ENCODE measurements at regions not wholly inside any gene's neighbourhood (a gene's known extent, or its start where the extent isn't known, plus 50 kb on each side); places are given as distances from the start of the nearest gene placed in this dataset.

DNA sequence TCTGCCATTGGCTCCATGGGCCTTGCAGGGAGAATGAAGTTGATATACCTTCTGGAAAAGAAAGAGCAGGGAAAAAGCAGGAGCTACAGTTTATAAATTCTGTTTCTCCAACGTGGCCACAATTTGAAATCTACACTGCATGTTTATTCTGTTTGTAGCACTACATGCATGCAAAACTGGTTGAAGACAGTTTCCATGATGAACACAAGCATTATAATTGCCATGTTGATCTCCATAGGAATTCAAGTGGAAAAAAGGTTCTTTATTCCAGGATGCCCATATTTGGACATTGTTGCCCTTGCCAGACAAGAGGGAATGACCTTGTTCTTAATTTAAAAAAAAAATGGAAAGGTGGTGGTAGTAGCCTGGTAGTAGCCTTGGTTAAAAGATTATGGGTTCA is 69.2 kb upstream of the PALM2AKAP2 start:
- H3K23ac ChIP-seq (ENCODE audit: low read depth, low read length) = no peak overlapping the region
- no CpG with 5 or more reads among the region's 1 CpG for WGBS, 2 experiments (ENCODE audit: extremely low coverage in 2 of 2, insufficient read length in 1 of 2)
- no peak for TF ChIP-seq RAD21 (IDR thresholded peaks at IDR 0.05; ENCODE audit: low read length)
- TF ChIP-seq RFX5 (IDR thresholded peaks at IDR 0.05; ENCODE audit: low read depth, low read length) = no peak
- H2AK9ac ChIP-seq (replicated peaks; ENCODE audit: low read depth, low read length, poor library complexity) = no peak overlapping the region
- H3K4me2 ChIP-seq (ENCODE audit: low read depth, low read length) = no peak overlapping the region
- H3K4me3 ChIP-seq (ENCODE audit: insufficient read depth, low read depth, low read length) = no peak overlapping the region
- H3K27me3 ChIP-seq (ENCODE audit: control insufficient read depth, insufficient read depth, low read length) = peaks cover 13% of the 10 kb centered on the region
- dilution Hi-C loops (cut with HindIII; ENCODE audit: low sequenced_read_pairs, unreplicated experiment) = no loop called here
- no peak overlapping the region for H3K4ac ChIP-seq (ENCODE audit: low read depth, low read length)
- ATAC-seq (ENCODE audit: low read depth) (no peak), DNase-seq (no peak)
- H3K27ac ChIP-seq (ENCODE audit: insufficient read depth, low read length) = no peak overlapping the region
- in situ Hi-C loops (cut with MboI; ENCODE audit: low sequenced_read_pairs) = no loop called here
- ChIA-PET CTCF (no interaction called here), POLR2A (ENCODE audit: unreplicated experiment) (no interaction called here)
- no peaks in the 10 kb centered on the region for H3K36me3 ChIP-seq (ENCODE audit: control insufficient read depth, insufficient read depth, low read length)
- no TSS peak for BruUV-seq (replicated peaks)
- no peak overlapping the region for H2BK5ac ChIP-seq (ENCODE audit: low read depth, low read length, poor library complexity, severe bottlenecking)
- no peak overlapping the region for H2BK20ac ChIP-seq (ENCODE audit: low read depth, low read length)
- no peak overlapping the region for H4K8ac ChIP-seq (ENCODE audit: low read depth in 2 of 2, low read length in 2 of 2)
- intact Hi-C loops (cut with micrococcal nuclease) = no loop called here
- no peak overlapping the region for H2AFZ ChIP-seq (replicated peaks; ENCODE audit: low read length, poor library complexity)
- peaks cover 4% of the 10 kb centered on the region; the same call in 1 of the 2 replicates for H3K4me1 ChIP-seq (ENCODE audit: control insufficient read depth, insufficient read depth, low read length)
- no peak overlapping the region for H4K91ac ChIP-seq (ENCODE audit: insufficient read depth, low read depth, low read length)
- H2BK15ac ChIP-seq (ENCODE audit: low read depth, low read length) = no peak overlapping the region
- no peaks in the 10 kb centered on the region for H3K79me1 ChIP-seq (ENCODE audit: low read depth in 1 of 2, low read length in 2 of 2)
- no peak overlapping the region for H3K56ac ChIP-seq (ENCODE audit: extremely low read depth, insufficient read depth, low read length)
- H2BK120ac ChIP-seq (ENCODE audit: low read depth, low read length) = no peak overlapping the region
- no peak overlapping the region for H3K14ac ChIP-seq (replicated peaks; ENCODE audit: low read depth, low read length)
- H4K5ac ChIP-seq (ENCODE audit: low read depth, low read length) = no peak overlapping the region
- no peak overlapping the region for H3K9ac ChIP-seq (ENCODE audit: low read depth, low read length)
- no peak overlapping the region for H3K18ac ChIP-seq (ENCODE audit: low read depth, low read length)
- H2AK5ac ChIP-seq (ENCODE audit: low read depth, low read length) = no peak overlapping the region
- no peaks in the 10 kb centered on the region for H4K20me1 ChIP-seq (ENCODE audit: insufficient read depth, low read length)
- H3K9me1 ChIP-seq (ENCODE audit: insufficient read depth, low read length) = no peaks in the 10 kb centered on the region
- no peaks in the 10 kb centered on the region for H3K9me3 ChIP-seq (ENCODE audit: control insufficient read depth, insufficient read depth, low read length)

Data from IMR-90 (cell line).